ENCODE measurements at regions not wholly inside any gene's neighbourhood (a gene's known extent, or its start where the extent isn't known, plus 50 kb on each side); places are given as distances from the start of the nearest gene placed in this dataset.
"Not testable (repeated sequence)": the region's sequence is repeated elsewhere in the genome, so short reads cannot be mapped to it uniquely, and the experiment has no call there.

DNA sequence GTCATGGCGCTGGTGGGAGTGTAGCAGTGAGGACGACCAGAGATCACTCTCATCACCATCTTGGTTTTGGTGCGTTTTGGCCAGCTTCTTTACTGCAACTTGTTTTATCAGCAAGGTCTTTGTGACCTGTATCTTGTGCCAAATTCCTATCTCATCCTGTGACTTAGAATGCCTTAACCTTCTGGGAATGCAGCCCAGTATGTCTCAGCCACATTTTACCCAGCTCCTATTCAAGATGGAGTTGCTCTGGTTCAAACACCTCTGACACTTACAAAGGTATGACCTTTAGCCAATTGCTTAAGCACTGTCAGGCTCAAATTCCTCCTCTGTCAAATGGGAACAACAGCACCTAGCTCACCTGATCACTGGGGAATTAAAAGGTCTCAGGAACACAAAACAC is 235.1 kb upstream of the ID2 start:
- TF ChIP-seq, protein P1, sequence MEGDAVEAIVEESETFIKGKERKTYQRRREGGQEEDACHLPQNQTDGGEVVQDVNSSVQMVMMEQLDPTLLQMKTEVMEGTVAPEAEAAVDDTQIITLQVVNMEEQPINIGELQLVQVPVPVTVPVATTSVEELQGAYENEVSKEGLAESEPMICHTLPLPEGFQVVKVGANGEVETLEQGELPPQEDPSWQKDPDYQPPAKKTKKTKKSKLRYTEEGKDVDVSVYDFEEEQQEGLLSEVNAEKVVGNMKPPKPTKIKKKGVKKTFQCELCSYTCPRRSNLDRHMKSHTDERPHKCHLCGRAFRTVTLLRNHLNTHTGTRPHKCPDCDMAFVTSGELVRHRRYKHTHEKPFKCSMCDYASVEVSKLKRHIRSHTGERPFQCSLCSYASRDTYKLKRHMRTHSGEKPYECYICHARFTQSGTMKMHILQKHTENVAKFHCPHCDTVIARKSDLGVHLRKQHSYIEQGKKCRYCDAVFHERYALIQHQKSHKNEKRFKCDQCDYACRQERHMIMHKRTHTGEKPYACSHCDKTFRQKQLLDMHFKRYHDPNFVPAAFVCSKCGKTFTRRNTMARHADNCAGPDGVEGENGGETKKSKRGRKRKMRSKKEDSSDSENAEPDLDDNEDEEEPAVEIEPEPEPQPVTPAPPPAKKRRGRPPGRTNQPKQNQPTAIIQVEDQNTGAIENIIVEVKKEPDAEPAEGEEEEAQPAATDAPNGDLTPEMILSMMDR (conservative IDR thresholded peaks at IDR 0.05; ENCODE audit: low read depth, low read length) = not testable (repeated sequence)
- not testable (repeated sequence) for TF ChIP-seq EZH2 (IDR thresholded peaks at IDR 0.05; ENCODE audit: borderline replicate concordance, low read depth, low read length, poor library complexity, severe bottlenecking)
